Esophagus muscularis mucosa (tissue), 3 donors: ENCODE measurements at regions not wholly inside any gene's neighbourhood (a gene's known extent, or its start where the extent isn't known, plus 50 kb on each side); places are given as distances from the start of the nearest gene placed in this dataset.

Experiments used
- CTCF ChIP-seq, 3 experiments: fragments of 200-600 bp in 2 of 3; fragments of 450-650 bp in 1 of 3; sonication (generic) in 2 of 3; IDR thresholded peaks; one replicate each; pipeline ENCODE4 v1.5.1; 2017 to 2019; ENCODE audit warnings: antibody characterized with exemption in 3 of 3, mild to moderate bottlenecking in 2 of 3, moderate library complexity in 1 of 3
- EP300 ChIP-seq: sonication (generic); formaldehyde crosslinking; IDR thresholded peaks from one replicate; pipeline ENCODE4 v1.6.1; 2017; ENCODE audit warnings: antibody characterized with exemption

- no peak for TF ChIP-seq CTCF (IDR thresholded peaks at IDR 0.05)
- no peak for TF ChIP-seq EP300
These were observed 89.7 kb upstream of the HMCN1 start for GRCh38 chr1:185644531-185644930.
